Kasumi-1 (cell line): ENCODE measurements at regions not wholly inside any gene's neighbourhood (a gene's known extent, or its start where the extent isn't known, plus 50 kb on each side); places are given as distances from the start of the nearest gene placed in this dataset.
"Not testable (repeated sequence)": the region's sequence is repeated elsewhere in the genome, so short reads cannot be mapped to it uniquely, and the experiment has no call there.

Experiments used
- DNase-seq, 2 experiments: peaks; one replicate each; lab custom pipeline; 2025; lab: John Stamatoyannopoulos, UW

DNA sequence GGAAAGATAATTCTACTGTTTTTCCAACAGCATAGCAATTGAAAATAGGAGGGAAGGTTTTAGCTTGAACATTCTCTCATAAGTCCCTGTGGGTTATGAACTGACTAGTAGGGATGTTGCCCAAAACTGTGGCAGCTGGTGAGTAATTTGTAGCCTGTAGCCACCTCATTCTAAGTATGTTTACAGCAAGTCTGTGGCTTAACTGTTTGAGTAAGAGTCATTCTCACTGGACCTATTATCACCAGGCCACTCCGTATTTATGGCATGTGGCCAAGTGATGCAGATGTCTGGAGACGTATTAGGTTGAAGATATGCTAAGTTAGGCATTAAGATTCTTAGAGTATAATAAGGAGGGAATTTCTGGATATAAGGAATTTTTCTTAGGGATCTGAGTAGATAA is 458.3 kb downstream of the ETNK1 start:
- no peak for DNase-seq

DNA sequence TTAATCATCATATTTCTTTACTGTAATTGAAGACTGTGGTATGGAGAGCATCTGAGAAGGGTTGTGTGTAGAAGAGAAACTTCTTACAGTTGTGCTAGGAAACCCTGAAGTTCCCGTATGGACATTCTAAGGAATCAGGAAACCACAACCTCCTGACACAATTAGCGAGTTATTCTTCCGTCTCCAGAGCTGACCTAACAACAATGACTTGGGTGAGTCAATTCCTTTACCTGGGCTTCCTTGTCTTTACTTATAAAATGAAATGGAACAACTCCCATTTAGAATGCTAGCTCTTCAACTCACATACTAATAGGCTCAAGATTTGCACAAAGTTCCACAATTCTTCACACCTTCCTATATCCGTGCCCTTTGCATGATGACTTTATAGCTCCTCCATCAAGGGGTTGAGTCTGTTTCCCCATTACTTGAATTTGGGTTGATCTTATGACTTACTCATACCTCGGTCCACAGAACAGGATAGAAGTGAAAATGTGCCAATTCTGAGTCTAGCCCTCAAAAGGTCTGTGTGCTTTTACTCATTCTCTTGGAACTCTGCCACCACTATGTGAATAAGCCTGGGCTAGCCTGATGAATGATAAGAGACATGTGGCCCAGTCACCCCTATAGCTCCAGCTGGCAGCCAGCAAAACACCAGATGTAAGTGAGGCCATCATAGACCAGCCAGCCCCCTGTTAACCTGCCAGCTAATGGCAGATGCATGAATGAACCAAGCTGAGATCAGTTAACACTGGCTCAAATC is 459.4 kb downstream of the ETNK1 start:
- DNase-seq = no peak

DNA sequence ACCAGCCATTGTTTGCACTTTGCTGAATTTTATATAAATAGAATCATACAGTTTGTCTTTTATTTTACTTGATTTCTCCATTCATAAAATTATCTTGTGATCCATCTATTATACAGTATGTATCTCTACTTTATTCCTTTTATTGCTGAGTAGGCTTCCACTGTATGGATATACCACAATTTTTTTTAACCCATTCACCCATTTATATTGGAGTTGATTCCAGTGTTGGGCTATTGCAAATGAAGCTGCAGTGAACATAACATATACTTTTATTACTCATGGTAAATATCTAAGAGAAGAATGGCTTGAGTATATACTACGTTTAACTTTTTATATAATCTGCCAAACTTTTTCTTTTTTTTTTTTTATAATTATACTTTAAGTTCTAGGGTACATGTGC is 463.6 kb downstream of the ETNK1 start:
- no peak for DNase-seq

DNA sequence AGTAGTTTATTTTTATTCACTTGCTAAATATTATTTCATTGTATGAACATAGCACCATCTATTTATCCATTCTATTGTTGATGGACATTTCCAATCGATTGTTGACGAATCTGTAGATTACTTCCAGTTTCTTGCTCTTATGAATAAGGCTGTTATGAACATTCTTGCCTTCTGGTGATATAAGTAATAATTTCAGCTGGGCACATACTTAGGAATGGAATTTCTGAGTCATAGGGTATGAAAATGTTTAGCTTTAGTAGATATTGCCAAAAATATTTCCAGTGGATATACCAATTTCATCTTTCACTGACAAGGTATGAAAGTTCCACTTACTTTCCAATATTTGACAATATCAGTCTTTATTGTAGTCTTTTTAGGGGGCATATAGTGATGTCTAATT is 468.5 kb downstream of the ETNK1 start:
- DNase-seq = no peak

DNA sequence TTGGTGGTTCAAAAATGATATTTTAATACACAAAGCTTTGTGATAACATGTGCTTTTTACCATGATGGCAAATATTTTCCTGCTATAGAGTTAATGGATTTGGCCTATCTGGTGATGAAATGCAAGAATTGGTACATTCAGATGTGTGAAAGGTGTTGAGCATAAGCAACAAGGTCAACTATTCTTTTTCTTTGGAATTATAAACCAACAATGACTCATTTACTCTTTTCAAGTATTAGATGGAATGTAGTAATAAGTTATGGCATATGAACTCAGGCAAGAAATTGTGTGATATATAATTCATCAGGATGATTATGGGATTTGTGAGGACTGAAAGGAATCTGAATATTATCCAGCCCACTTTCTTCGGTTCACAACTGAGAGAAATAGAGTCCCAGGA is 471.4 kb downstream of the ETNK1 start:
- no peak for DNase-seq

DNA sequence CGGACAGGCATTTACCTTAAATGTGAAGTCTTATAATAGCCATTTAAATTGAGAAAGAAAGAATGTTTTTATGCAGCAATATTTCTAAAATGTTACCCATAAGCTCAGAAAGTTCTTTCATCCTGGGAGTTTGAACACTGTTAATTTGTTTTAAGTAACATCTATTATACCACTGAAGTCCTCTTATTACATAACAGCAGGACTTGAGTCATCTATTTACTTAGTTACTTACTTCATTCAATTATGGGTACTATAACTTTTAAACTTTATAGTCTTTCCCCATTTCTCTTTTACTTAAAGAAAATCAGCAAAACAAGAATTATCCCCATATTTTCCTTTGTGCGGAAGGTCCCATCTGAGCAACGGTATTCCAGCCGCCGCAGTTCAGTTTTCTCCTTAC is 473.1 kb downstream of the ETNK1 start:
- DNase-seq = no peak

DNA sequence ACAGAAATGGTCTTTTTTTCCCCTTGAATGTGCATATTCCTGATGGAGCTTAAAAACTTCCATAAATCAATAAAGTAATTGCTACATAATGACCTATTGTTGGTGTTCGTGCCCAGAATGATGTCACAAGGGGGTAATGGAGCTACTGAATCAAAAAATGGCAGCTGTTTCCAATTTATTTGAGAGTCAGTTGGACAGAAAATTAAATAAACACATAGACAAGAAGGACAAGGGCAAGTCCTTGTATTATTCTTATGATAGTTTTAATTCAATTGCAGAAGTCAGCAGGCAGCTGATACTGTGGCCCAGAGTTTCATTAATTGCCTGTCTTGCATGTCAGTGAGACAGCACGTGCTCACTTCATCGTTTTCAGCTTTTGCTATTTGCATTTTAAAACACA is 473.5 kb downstream of the ETNK1 start:
- DNase-seq = no peak

DNA sequence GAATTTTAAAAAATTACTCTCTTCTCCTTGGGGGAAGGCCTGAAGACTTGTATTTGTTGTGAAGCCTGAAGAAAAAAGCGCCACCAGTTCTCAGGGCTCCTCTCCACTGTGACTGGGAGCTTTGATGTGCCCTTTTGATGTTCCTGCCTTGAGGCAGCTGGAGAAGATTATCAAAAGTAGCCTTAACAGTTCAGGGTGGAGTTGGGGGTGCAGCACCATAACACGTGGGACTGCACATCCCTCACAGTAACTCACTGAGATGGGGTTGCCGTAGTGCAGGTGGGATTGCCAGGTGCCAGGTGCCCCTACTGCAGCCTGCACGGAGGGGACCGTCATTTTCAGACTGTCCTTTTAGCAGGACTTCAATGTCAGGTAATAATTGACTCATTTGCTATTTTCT is 474.1 kb downstream of the ETNK1 start:
- DNase-seq = no peak

DNA sequence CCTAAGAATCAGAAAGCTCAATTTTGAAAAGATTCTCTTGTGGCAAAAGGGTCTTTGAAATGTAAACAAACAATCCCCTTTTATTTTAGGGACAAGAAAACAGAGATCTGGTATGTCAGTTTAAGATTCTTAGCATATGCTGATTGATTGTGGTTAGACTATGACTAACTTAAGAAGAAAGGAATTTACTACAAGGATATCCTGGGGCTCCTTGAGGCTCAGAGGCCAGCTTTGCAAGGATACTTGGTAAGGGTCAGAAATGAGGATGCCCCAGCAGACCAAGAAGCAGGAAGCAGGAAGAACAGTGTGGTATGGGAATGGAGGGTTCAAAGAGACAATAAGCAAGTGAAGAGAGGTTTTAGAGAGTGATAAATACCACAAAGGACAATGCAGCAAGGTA is 474.6 kb downstream of the ETNK1 start:
- DNase-seq = no peak

DNA sequence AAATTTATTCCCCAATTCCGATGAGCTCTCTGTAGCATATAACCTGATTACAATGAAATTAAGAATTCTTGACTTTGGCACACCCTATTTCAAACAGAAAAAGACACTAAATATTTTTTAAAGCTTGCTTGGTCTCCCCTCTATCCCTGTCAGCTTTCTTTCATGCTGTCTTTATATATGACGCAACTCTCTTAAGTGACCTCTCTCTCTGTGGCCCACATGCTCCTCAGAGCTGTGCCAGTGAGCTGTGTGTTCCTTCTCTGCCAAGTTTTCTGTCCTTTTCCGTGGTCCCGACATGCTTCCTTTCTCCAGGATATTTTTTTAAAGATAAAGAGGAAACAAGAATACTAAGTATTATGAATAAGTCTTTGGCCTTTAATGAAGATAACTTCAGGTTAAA is 484.0 kb downstream of the ETNK1 start:
- DNase-seq = no peak

DNA sequence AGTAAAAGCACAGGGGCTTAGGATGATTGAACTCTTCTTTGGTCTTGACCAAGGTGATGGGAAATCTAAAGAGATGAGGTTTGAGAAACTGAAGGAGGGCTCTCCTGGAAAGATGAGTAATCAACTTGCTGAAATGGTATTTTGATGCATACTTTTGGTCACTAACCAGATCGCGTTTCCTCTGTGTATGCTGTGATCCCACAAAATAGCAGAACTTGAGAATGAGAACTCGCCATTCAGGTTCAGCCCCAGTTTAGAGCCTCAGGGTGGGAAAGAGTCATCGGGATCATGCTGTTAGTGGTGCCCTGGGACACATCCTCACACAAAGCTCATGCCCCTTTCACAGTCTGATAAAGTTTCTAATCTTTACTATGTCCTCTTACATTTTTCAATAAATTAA is 488.8 kb downstream of the ETNK1 start:
- DNase-seq = no peak

DNA sequence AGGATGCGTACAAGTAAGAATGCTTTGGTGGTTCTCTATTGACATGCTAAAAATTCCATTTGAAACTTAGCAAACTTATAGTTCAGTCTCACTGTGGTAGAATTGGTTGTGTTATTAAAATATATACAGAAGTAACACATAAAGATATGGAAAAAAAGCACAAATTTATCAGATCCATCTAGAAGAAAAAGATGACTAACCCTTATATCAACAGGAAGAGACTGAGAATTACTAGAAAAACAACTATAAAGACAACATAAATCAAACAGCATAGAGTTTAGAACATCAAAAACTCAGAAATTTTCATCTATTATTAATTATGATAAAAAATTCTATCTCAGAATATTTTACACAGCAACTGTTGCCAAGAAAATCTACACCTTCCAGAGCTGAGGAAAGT is 491.0 kb downstream of the ETNK1 start:
- DNase-seq = no peak

DNA sequence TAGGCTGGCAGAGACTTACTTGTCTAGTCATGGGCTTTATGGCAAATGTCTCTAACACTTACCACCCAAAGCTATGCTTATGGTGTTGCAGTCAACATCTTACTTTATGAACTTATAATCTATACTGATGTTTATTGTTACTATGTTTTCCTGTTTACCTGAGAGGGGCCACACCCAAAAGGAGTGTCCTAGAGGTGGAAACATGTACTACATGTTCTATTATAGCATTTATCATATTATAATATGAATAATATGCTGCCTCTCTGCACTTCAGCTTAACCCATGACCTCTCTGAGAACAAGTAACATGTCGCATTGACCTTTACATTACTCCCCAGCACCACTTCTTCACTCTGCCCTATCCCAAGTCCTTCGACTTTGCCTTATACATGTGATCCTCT is 501.8 kb downstream of the ETNK1 start:
- DNase-seq = no peak

DNA sequence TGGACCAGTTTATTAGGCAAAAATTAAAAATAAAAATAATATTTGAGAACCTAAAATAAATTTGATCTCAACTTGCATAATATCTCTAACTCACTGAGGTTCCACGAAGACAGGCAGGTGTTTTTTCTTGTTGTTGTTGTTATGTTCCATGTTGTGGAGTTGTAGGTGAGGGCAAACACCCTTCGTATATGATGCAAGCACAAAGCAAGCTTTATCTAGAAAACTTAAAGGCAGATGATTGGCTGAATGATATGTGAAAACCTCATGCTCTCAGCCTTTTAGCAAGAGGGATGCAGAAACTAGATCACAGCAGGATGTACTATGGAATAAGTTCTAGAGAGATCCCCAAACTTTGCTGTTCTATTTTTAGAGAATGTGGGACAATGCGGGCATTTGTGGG is 502.7 kb downstream of the ETNK1 start:
- no peak for DNase-seq

DNA sequence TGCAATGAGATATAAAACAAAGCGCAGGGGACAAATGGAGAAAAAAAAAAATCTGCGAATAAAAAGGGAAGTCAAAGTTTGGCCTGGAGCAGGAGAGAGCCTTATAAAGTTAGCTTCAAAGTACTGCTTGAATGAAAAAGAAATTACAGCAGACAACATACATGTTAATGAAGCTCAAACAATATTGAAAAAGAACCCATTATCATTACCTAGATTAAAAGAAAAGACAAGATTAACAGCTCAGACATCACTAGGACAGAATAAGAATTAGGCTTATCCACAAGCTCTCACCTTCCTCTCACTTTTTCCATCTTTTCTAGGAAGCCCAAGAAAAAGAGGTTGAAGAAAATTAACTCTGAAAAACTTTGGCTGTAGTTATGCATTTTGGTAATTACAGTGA is 503.5 kb downstream of the ETNK1 start:
- no peak for DNase-seq

DNA sequence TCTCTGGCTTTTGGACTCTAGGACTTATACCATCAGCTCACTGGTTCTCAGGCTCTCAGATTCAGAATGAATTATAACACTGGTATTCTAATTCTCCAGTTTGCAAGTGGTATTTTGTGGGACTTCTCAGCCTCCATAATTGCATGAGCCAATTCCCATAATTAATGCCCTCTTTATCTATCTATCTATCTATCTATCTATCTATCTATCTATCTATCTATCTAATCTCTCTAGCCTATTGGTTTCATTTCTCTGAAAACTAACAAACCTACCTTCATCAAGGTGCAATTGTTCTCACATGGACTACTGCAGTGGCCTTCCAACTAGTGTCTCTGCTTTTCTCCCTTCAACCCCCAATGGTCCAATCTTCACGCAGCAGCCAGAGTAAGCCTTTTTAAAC is 507.4 kb downstream of the ETNK1 start:
- no peak for DNase-seq

DNA sequence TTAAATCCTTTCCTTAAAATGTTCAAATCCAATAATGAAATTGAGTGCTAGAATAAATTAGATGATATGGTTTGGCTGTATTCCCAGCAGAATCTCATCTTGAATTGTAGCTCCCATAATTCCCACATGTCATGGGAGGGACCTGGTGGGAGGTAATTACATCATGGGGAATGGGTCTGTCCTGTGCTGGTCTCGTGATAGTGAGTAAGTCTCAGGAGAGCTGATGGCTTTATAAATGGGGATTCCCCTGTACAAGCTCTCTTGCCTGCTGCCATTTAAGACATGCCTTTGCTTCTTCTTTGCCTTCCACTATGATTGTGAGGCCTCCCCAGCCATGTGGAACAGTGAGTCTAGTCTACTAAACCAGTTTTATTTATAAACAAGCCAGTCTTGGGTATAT is 508.5 kb downstream of the ETNK1 start:
- no peak for DNase-seq

DNA sequence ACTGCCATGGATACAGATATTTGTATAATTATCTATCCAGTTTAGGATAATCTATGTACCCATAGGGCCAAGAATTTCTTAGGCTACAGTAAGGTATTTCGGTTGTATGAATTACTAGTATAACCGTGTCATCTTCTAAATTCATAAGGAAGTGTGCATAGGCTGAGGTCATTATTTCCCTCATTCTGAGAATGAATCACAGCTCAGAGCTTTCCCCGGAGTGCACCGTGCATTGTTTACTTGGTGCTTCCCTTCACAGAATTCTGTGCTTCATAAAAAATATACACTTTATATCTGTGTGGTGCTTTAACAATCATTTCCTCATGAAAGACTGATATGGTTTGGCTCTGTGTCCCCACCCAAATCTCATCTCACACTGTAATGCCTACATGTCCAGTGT is 514.1 kb downstream of the ETNK1 start:
- DNase-seq = no peak

DNA sequence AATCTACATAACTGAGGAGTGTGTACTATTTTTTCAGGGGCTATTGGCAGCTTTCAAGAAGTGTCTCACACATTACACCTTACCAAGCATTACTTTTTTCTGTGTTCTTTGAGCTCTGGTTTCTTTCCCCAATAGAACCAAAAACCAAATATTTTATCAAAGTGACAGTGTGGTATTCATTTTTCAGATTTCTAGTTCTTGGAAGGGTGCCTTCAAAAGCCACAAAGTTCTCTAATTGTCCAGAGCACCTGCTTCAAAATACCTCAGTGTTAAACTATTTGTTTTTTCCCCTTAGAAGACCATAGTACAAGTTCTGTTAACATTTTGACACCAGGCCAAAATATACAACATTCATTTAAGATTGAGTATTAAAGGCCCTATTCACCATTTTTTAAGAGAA is 515.7 kb downstream of the ETNK1 start:
- no peak for DNase-seq

DNA sequence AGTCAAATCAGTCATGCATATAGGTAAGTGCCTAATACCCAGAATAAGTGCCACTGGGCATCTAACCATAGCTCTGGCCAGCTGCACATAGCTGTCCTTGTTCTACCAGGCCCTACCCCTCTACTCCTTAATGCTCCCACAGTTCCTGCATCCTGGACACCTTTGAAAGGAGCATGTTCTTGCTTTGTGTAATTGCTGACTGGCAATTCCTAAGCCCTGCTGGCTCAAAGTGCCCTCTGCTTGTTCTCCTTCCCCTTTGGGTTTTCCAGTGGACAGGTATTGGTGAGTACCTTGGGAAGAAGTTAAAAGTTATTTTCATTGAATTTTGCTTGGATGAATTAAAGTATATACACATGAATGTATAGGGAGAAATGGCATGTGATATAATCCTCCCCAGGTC is 516.4 kb downstream of the ETNK1 start:
- no peak for DNase-seq

DNA sequence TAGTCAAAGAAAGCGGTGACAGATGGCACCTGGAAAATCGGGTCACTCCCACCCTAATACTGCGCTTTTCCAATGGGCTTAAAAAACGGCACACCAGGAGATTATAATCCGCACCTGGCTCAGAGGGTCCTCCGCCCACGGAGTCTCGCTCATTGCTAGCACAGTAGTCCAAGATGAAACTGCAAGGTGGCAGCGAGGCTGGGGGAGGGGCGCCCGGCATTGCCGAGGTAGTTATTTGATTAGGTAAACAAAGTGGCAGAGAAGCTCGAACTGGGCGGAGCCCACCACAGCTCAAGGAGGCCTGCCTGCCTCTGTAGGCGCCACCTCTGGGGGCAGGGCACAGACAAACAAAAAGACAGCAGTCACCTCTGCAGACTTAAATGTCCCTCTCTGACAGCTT is 521.1 kb downstream of the ETNK1 start:
- not testable (repeated sequence) for DNase-seq

DNA sequence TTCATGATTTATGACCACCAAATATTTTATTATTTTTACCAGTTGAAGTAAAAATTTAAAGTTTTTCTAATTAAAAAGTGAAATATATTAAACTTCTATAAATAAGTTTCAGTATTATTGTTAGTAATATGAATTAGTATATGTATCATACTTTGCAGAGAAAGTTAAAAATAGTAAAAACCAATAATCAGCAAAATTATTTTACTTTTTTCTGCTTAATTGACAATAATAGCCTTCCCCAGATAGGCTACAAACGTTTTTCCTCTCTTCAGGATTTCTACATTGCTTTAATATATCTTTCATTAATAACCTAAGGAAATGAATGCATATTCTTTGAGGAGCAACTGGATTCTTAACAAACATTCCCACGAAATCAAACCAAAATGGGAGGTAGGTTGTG is 543.5 kb downstream of the ETNK1 start:
- DNase-seq = no peak

DNA sequence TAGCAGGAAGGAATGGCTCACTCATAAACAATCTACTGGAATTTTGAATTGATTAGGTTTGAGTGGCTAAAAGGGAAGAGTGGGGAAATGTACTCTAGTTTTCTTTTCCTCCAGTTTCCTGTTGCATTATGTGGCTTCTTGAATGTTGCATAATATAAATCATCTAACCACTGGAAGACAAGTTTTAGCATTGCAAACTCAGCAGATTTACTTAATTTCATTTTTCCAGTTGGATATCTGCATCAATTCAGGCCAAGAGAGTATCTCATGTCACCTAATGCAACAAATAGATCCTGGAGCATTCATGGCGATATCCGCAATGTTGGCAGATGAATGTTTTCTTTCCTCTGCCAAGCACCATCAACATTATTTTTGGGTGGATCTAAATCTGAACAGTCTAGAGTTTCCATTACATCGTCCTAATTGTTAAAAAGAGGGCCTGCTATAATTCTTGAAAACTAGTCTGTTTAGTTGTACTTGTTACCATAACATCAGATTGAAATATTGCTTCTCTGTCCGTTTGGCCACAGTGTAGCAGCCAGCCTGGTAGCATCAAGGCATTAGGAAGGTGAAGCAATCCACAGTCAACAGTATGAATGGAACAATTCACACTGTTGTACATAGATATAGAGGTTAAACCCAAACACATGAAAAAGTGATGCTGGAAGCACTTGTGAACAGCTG is 544.2 kb downstream of the ETNK1 start:
- no peak for DNase-seq

DNA sequence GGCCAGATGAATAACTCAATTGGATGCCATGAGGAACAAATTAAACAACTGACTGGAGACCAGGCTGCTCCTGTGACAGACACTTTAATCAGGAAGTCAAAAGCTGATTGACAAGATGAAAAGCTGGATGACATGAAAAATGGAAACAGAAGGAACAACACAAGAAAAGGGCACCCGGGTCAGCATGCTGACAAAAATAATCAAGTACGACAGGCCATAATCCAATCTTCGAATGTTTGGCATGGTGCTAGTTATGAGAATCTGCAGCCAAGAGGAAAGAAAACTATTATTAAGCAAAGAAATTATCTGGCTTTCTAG is 544.7 kb downstream of the ETNK1 start:
- DNase-seq = no peak
